ENCODE measurements at regions not wholly inside any gene's neighbourhood (a gene's known extent, or its start where the extent isn't known, plus 50 kb on each side); places are given as distances from the start of the nearest gene placed in this dataset.

DNA sequence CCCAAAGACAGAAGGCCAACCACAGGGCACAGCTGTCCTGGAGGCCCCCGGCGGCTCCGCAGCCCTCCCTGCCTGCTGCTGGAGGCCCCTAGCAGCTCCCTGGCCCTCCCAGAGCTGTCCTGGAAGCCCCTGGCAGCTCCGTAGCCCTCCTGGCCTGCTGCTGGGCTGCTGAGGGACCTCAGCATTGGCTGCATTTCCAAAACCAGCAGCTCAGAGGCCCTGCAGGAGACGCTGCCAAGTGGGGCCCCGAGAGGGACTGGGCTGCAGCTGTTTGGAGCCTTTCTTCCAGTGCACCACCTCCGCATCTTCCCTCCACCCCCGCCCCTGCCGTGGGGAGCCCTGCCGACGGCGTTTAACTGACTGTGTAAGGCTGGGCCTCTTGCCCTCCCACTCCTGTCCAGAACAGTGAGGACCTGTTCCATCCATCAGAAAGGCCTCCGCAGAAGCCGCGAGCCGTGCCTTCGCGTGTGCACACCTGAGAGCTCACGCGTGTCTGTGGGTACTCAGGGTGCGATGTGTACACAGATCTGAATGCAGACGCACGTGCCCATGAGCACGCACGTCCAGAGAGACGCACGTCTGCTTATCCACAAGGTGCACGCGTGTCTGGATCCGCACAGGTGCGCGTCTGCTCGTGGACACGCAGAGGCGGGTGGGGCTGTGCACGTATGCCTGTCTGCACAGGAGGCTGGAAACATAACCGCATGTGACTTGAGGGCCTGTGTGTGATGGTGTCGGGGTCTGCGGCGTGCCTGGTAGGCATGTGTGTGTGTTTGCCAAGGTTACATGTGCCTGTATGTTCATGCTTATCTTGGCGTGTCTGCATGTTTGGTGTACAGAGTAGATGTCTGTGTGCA, 57.0 kb upstream of the FBRSL1 start:
- no peak for TF ChIP-seq EZH2phosphoT487 (IDR thresholded peaks at IDR 0.05; ENCODE audit: low read depth)
- TF ChIP-seq, protein P1, sequence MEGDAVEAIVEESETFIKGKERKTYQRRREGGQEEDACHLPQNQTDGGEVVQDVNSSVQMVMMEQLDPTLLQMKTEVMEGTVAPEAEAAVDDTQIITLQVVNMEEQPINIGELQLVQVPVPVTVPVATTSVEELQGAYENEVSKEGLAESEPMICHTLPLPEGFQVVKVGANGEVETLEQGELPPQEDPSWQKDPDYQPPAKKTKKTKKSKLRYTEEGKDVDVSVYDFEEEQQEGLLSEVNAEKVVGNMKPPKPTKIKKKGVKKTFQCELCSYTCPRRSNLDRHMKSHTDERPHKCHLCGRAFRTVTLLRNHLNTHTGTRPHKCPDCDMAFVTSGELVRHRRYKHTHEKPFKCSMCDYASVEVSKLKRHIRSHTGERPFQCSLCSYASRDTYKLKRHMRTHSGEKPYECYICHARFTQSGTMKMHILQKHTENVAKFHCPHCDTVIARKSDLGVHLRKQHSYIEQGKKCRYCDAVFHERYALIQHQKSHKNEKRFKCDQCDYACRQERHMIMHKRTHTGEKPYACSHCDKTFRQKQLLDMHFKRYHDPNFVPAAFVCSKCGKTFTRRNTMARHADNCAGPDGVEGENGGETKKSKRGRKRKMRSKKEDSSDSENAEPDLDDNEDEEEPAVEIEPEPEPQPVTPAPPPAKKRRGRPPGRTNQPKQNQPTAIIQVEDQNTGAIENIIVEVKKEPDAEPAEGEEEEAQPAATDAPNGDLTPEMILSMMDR (IDR thresholded peaks at IDR 0.05; ENCODE audit: low read depth, low read length), result no peak
